Urinary bladder (tissue), 3 donors: ENCODE measurements at regions not wholly inside any gene's neighbourhood (a gene's known extent, or its start where the extent isn't known, plus 50 kb on each side); places are given as distances from the start of the nearest gene placed in this dataset.

Experiments
- DNase-seq: peaks from one replicate; pipeline ENCODE4 v3.0.0-alpha.2; 2015; ENCODE audit errors: extremely low spot score
- H3K27ac ChIP-seq: one replicate; pipeline ENCODE4 v1.5.1; 2013; ENCODE audit warnings: low read depth, mild to moderate bottlenecking, moderate library complexity
- H3K36me3 ChIP-seq: one replicate; pipeline ENCODE4 v1.6.1; 2013; ENCODE audit warnings: mild to moderate bottlenecking, moderate library complexity; ENCODE audit not compliant: insufficient read depth
- H3K4me1 ChIP-seq: one replicate; pipeline ENCODE4 v1.6.1; 2013; ENCODE audit warnings: mild to moderate bottlenecking, moderate library complexity; ENCODE audit not compliant: insufficient read depth
- H3K4me3 ChIP-seq: one replicate; pipeline ENCODE4 v1.5.1; 2013; ENCODE audit warnings: low read depth, low read length
- WGBS: extraction: QIAGEN DNeasy Blood & Tissue Kit; methylation state at CpG from one replicate; pipeline ENCODE4 v1.1.7; 2013; 5-methylcytosine and 5-hydroxymethylcytosine counted together
- donor health status: healthy with polysubstance abuse.
- donor health status: healthy.

GRCh38 chr10:20998036-20998435 is 100.9 kb upstream of the NEBL start:
- Histone ChIP-seq H3K27ac (no peak overlapping the region), H3K4me1 (no peaks in the 10 kb centered on the region), H3K4me3 (no peak overlapping the region), H3K36me3 (no peaks in the 10 kb centered on the region)
- DNase-seq, result no peak
- 91% methylated on average over 5 of the region's 5 CpGs for WGBS

- WGBS, result 35% methylated on average over 14 of the region's 14 CpGs
- DNase-seq, result no peak
- Histone ChIP-seq H3K4me3 (no peak overlapping the region), H3K27ac (no peak overlapping the region), H3K4me1 (no peaks in the 10 kb centered on the region), H3K36me3 (no peaks in the 10 kb centered on the region)
These were observed 98.2 kb upstream of the NEBL start for GRCh38 chr10:20995123-20995987.

- Histone ChIP-seq H3K27ac (no peak overlapping the region), H3K4me3 (no peak overlapping the region), H3K36me3 (no peaks in the 10 kb centered on the region), H3K4me1 (no peaks in the 10 kb centered on the region)
- no peak for DNase-seq
- whole genome bisulfite sequencing, result 92% methylated on average over 7 of the region's 7 CpGs
These were observed 96.9 kb upstream of the NEBL start for GRCh38 chr10:20993830-20994527.

- WGBS, result 95% methylated on average over 4 of the region's 4 CpGs
- H3K36me3 ChIP-seq, result no peaks in the 10 kb centered on the region
- DNase-seq, result no peak
These were observed 96.3 kb upstream of the NEBL start for GRCh38 chr10:20993389-20993788.

GRCh38 chr10:20991526-20991925 is 94.4 kb upstream of the NEBL start:
- Histone ChIP-seq H3K36me3 (no peaks in the 10 kb centered on the region), H3K4me3 (no peak overlapping the region), H3K27ac (no peak overlapping the region), H3K4me1 (no peaks in the 10 kb centered on the region)
- 100% methylated on average over 1 of the region's 1 CpG for WGBS
- DNase-seq, result no peak

More at GRCh38 chr10:20993389-20993788, 96.3 kb upstream of the NEBL start:
- Histone ChIP-seq H3K4me1 (no peaks in the 10 kb centered on the region), H3K4me3 (no peak overlapping the region), H3K27ac (no peak overlapping the region)

GRCh38 chr10:20990604-20991003 is 93.5 kb upstream of the NEBL start:
- WGBS, result 92% methylated on average over 1 of the region's 1 CpG

GRCh38 chr10:20988357-20988983 is 91.4 kb upstream of the NEBL start:
- no peak for DNase-seq
- no peaks in the 10 kb centered on the region for H3K4me1 ChIP-seq
- no peaks in the 10 kb centered on the region for H3K36me3 ChIP-seq
- 85% methylated on average over 1 of the region's 1 CpG for whole genome bisulfite sequencing
- H3K27ac ChIP-seq, result no peak overlapping the region
- no peak overlapping the region for H3K4me3 ChIP-seq

More at GRCh38 chr10:20990604-20991003, 93.5 kb upstream of the NEBL start:
- Histone ChIP-seq H3K27ac (no peak overlapping the region), H3K36me3 (no peaks in the 10 kb centered on the region), H3K4me1 (no peaks in the 10 kb centered on the region), H3K4me3 (no peak overlapping the region)
- DNase-seq, result no peak

GRCh38 chr10:20986049-20986448 is 88.9 kb upstream of the NEBL start:
- Histone ChIP-seq H3K4me1 (no peaks in the 10 kb centered on the region), H3K36me3 (no peaks in the 10 kb centered on the region), H3K4me3 (no peak overlapping the region), H3K27ac (no peak overlapping the region)
- 95% methylated on average over 2 of the region's 2 CpGs for WGBS
- DNase-seq, result no peak

GRCh38 chr10:20984662-20985061 is 87.6 kb upstream of the NEBL start:
- no peak for DNase-seq
- 85% methylated on average over 8 of the region's 8 CpGs for WGBS
- Histone ChIP-seq H3K4me3 (no peak overlapping the region), H3K4me1 (no peaks in the 10 kb centered on the region), H3K36me3 (no peaks in the 10 kb centered on the region), H3K27ac (no peak overlapping the region)

- 96% methylated on average over 2 of the region's 2 CpGs for WGBS
- no peak for DNase-seq
- no peaks in the 10 kb centered on the region for H3K36me3 ChIP-seq
- H3K4me3 ChIP-seq, result no peak overlapping the region
- H3K27ac ChIP-seq, result no peak overlapping the region
- no peaks in the 10 kb centered on the region for H3K4me1 ChIP-seq
These were observed 84.4 kb upstream of the NEBL start for GRCh38 chr10:20981419-20981953.

GRCh38 chr10:20978617-20979016 is 81.5 kb upstream of the NEBL start:
- H3K4me1 ChIP-seq, result no peaks in the 10 kb centered on the region
- DNase-seq, result no peak
- no peaks in the 10 kb centered on the region for H3K36me3 ChIP-seq
- no peak overlapping the region for H3K27ac ChIP-seq
- 86% methylated on average over 5 of the region's 5 CpGs for WGBS
- H3K4me3 ChIP-seq, result no peak overlapping the region

GRCh38 chr10:20977300-20977699 is 80.2 kb upstream of the NEBL start:
- Histone ChIP-seq H3K36me3 (no peaks in the 10 kb centered on the region), H3K4me3 (no peak overlapping the region), H3K4me1 (no peaks in the 10 kb centered on the region), H3K27ac (no peak overlapping the region)
- 53% methylated on average over 5 of the region's 5 CpGs for WGBS
- no peak for DNase-seq

- H3K36me3 ChIP-seq, result no peaks in the 10 kb centered on the region
- DNase-seq, result no peak
- no peak overlapping the region for H3K27ac ChIP-seq
- no peak overlapping the region for H3K4me3 ChIP-seq
- H3K4me1 ChIP-seq, result no peaks in the 10 kb centered on the region
- 62% methylated on average over 3 of the region's 3 CpGs for WGBS
These were observed 79.8 kb upstream of the NEBL start for GRCh38 chr10:20976891-20977290.
